Osteocyte (in vitro differentiated cells): ENCODE measurements at regions not wholly inside any gene's neighbourhood (a gene's known extent, or its start where the extent isn't known, plus 50 kb on each side); places are given as distances from the start of the nearest gene placed in this dataset.
A peak's percentile ranks its signal among the peaks of the same experiment; 100 is the strongest.

Experiments used
- DNase-seq: peaks from one replicate; pipeline ENCODE4 v3.0.0; 2021; ENCODE audit warnings: mixed read lengths; ENCODE audit not compliant: unreplicated experiment; ENCODE audit errors: extremely low spot score
- H3K27ac Mint-ChIP-seq: one replicate; pipeline ENCODE4 v1.8.0; 2021; ENCODE audit warnings: mild to moderate bottlenecking, mixed read lengths; ENCODE audit not compliant: unreplicated experiment
- H3K27me3 Mint-ChIP-seq: one replicate; pipeline ENCODE4 v1.8.0; 2021; ENCODE audit warnings: mixed read lengths; ENCODE audit not compliant: unreplicated experiment
- H3K36me3 Mint-ChIP-seq: one replicate; pipeline ENCODE4 v1.8.0; 2021; ENCODE audit warnings: mixed read lengths; ENCODE audit not compliant: unreplicated experiment
- H3K4me1 Mint-ChIP-seq: one replicate; pipeline ENCODE4 v1.8.0; 2021; ENCODE audit warnings: mixed read lengths; ENCODE audit not compliant: unreplicated experiment
- H3K4me3 Mint-ChIP-seq: one replicate; pipeline ENCODE4 v1.8.0; 2021; ENCODE audit warnings: mild to moderate bottlenecking, moderate library complexity, mixed read lengths; ENCODE audit not compliant: unreplicated experiment
- H3K9me3 Mint-ChIP-seq: one replicate; pipeline ENCODE4 v1.8.0; 2021; ENCODE audit warnings: mixed read lengths; ENCODE audit not compliant: unreplicated experiment
- CTCF ChIP-seq: fragments of 200-600 bp; sonication (generic); IDR thresholded peaks from 2 replicates; pipeline ENCODE4 v1.5.0; 2021; ENCODE audit warnings: antibody characterized with exemption, mild to moderate bottlenecking, moderate library complexity

- Mint-ChIP-seq H3K4me1 (no peaks in the 10 kb centered on the region), H3K4me3 (no peak overlapping the region), H3K27me3 (no peaks in the 10 kb centered on the region), H3K9me3 (peaks cover 8% of the 10 kb centered on the region), H3K27ac (peak overlapping the region; percentile 33), H3K36me3 (no peaks in the 10 kb centered on the region)
- TF ChIP-seq CTCF, result no peak
- no peak for DNase-seq
Measured at GRCh38 chr16:17780181-17780580, 309.4 kb upstream of the XYLT1 start.

- Mint-ChIP-seq H3K9me3 (peaks cover 11% of the 10 kb centered on the region), H3K27me3 (no peaks in the 10 kb centered on the region), H3K4me3 (no peak overlapping the region), H3K4me1 (no peaks in the 10 kb centered on the region), H3K27ac (peak overlapping the region; percentile 50), H3K36me3 (no peaks in the 10 kb centered on the region)
- TF ChIP-seq CTCF, result no peak
- DNase-seq, result no peak
Measured at GRCh38 chr16:17777408-17777863, 306.7 kb upstream of the XYLT1 start.

GRCh38 chr16:17776888-17777287, 306.1 kb upstream of the XYLT1 start:
- Mint-ChIP-seq H3K27ac (peak overlapping the region; percentile 50), H3K27me3 (no peaks in the 10 kb centered on the region), H3K36me3 (no peaks in the 10 kb centered on the region), H3K9me3 (peaks cover 16% of the 10 kb centered on the region), H3K4me1 (no peaks in the 10 kb centered on the region), H3K4me3 (no peak overlapping the region)
- no peak for DNase-seq
- TF ChIP-seq CTCF, result no peak

- peaks cover 18% of the 10 kb centered on the region for H3K9me3 Mint-ChIP-seq
- no peak overlapping the region for H3K27ac Mint-ChIP-seq
- no peak overlapping the region for H3K4me3 Mint-ChIP-seq
- TF ChIP-seq CTCF, result no peak
- no peaks in the 10 kb centered on the region for H3K27me3 Mint-ChIP-seq
- no peak for DNase-seq
- H3K4me1 Mint-ChIP-seq, result no peaks in the 10 kb centered on the region
- H3K36me3 Mint-ChIP-seq, result no peaks in the 10 kb centered on the region
Measured at GRCh38 chr16:17776465-17776864, 305.7 kb upstream of the XYLT1 start.

GRCh38 chr16:17775061-17775460, 304.3 kb upstream of the XYLT1 start:
- no peak for TF ChIP-seq CTCF
- peaks cover 20% of the 10 kb centered on the region for H3K9me3 Mint-ChIP-seq
- no peak overlapping the region for H3K4me3 Mint-ChIP-seq
- no peaks in the 10 kb centered on the region for H3K4me1 Mint-ChIP-seq
- H3K36me3 Mint-ChIP-seq, result no peaks in the 10 kb centered on the region
- DNase-seq, result no peak
- H3K27ac Mint-ChIP-seq, result no peak overlapping the region
- no peaks in the 10 kb centered on the region for H3K27me3 Mint-ChIP-seq
